HG03159 (cell line): ENCODE measurements at regions not wholly inside any gene's neighbourhood (a gene's known extent, or its start where the extent isn't known, plus 50 kb on each side); places are given as distances from the start of the nearest gene placed in this dataset.
"Not testable (repeated sequence)": the region's sequence is repeated elsewhere in the genome, so short reads cannot be mapped to it uniquely, and the experiment has no call there.

Experiments used
- ATAC-seq: cut with Tn5 transposase; IDR thresholded peaks from one replicate; pipeline ENCODE4 v1.9.1; 2021; ENCODE audit warnings: mild to moderate bottlenecking, moderate library complexity; ENCODE audit not compliant: unreplicated experiment

DNA sequence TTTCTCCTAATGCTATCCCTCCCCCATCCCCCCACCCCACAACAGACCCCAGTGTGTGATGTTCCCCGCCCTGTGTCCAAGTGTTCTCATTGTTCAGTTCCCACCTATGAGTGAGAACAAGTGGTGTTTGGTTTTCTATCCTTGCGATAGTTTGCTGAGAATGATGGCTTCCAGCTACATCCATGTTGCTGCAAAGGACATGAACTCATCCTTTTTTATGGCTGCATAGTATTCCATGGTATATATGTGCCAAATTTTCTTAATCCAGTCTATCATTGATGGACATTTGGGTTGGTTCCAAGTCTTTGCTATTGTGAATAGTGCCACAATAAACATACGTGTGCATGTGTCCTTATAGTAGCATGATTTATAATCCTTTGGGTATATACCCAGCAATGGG is 83.6 kb upstream of the CALCR start:
- ATAC-seq: not testable (repeated sequence)

DNA sequence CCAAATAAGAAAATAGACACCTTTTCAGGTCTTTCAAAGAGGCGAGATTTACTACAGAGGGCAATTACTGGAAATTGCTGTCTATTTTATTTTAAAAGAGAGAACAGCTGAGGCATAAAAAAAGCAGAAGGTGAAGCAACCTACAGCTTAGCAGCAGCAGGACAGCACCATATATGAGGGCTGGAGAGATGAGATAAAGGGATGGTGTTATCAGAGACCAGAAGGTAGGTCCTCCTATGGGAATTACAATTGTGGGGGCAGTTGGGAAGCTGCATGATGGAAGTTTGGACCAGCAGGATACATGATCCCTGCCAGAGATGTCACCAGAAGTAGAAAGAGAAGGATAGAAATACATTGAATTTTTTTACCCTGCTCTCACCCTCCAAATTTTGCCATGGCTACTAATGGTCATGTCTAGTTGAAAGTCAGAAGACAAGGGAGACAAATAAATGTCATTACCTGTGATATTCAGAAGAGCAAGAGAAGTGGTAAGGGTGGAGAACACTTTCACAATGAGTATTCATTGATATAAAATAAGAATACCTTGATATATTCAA is 77.2 kb upstream of the CALCR start:
- ATAC-seq: no peak

DNA sequence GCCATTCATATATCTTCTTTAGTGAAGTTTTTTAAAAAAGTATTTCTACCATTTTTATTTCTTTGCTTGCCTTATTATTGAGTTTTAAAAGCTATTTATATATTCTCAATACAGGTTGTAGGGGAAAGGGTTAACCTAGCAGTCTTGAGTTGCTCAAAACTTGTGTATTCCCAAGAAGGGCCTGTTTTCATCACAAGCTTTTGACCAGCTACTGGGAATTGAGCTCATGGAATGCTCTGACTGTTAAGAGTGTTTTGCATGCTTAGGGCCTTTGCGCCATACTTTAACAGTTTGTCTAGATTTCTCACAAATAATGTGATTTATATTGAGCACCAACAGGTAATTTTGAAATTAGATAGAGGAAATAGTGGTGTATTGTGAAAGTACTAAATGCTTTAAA is 72.0 kb upstream of the CALCR start:
- ATAC-seq: no peak

DNA sequence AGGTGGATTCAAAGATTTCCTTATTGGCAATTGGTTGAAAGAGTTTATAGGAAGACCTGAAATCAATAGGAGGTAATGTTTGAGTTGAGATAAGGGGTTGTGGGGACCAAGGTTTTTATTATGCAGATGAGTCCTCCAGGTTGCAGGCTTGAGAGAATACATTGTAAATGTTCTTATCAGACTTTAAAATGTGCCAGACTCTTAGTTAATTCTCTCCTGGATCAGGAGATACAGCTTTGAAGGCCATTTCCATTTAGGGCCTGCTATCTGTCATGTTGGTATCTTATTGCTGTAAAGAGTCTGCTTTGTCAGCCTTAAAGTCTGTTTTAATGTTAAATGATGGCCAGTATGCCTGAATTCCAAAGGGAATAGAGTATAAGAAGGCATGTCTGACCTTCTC is 61.8 kb upstream of the CALCR start:
- ATAC-seq: no peak

DNA sequence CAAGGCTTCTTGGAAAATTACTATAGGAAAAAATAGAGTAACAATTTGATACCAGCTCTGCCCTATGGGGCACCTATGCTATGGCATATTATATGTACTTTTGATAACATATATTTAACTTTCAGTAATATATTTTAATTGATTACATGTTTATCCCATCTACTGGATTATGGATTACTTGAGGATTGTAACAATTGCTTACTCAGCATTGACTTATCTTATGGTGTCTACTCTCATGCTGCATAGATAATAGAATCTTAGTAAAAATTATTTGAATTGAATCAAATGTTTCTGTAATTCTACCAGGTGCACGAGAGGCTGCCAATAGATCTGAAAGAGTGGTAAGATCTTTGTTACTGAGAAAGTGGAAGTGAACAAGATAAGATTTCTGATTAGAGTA is 57.8 kb upstream of the CALCR start:
- ATAC-seq: no peak

DNA sequence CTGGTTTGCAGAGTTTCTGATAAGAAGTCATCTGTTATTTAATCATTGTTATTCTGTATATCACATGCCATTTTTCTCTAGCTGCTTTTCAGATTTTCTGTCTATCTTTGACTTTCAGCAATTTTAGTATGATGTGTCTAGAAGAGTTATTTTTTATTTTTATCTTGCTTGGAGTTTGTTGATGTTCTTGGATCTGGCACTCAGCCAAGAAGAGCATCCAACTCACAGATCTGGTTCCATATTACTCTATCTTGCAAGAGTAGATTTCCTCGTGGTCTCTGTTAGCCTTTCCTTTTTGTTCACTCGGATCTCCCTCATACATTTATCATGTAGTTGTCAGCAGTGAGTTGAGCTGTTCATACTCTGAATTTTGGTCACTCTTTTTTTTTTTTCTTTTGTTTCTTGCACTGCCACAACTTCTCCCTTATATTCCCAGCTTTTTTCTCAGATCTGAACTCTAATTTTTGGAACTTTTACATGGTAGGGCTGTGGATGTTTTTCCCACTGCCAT is 54.8 kb upstream of the CALCR start:
- no peak for ATAC-seq

DNA sequence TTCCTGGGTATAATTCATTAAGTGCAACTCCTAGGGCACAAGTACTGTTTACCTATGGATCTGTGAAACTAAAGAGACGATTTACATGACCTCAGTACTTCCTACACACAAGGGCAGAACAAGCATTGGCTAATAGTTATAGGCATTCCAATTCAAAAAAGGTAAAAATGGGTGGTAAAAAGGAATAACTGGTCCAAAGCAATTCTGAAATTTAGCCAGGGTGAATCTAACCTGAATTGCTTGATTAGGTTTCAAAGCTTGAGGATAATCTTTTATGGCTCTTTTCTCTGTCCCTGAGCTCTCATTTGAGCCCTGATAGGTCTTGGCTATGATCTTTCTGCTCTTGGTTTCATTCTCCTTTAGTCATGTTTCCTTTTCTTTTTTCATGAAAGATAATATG is 52.3 kb upstream of the CALCR start:
- no peak for ATAC-seq
